Nephron (organoid): ENCODE measurements at regions not wholly inside any gene's neighbourhood (a gene's known extent, or its start where the extent isn't known, plus 50 kb on each side); places are given as distances from the start of the nearest gene placed in this dataset.

Source experiments
- H3K27ac Mint-ChIP-seq, 3 experiments: 2 replicates each; pipeline ENCODE4 v1.8.0; 2020; ENCODE audit warnings: mixed read lengths in 3 of 3, mild to moderate bottlenecking in 2 of 3, moderate library complexity in 1 of 3
- H3K27me3 Mint-ChIP-seq: 2 replicates; pipeline ENCODE4 v1.8.0; 2021; ENCODE audit warnings: low read depth, mild to moderate bottlenecking, moderate library complexity, mixed read lengths
- H3K36me3 Mint-ChIP-seq: 2 replicates; pipeline ENCODE4 v1.8.0; 2020; ENCODE audit warnings: low read depth, mixed read lengths
- H3K4me1 Mint-ChIP-seq: 2 replicates; pipeline ENCODE4 v1.8.0; 2020; ENCODE audit warnings: mixed read lengths
- H3K4me3 Mint-ChIP-seq, 3 experiments: 2 replicates each; pipeline ENCODE4 v1.8.0; 2020; ENCODE audit warnings: mild to moderate bottlenecking in 3 of 3, mixed read lengths in 3 of 3, moderate library complexity in 2 of 3
- H3K9me3 Mint-ChIP-seq: 2 replicates; pipeline ENCODE4 v1.8.0; 2020; ENCODE audit warnings: mixed read lengths
- CTCF ChIP-seq, 3 experiments: fragments of 200-600 bp; sonication (generic); IDR thresholded peaks; one replicate each; pipeline ENCODE4 v1.5.0; 2021; ENCODE audit warnings: antibody characterized with exemption in 3 of 3; ENCODE audit not compliant: unreplicated experiment in 3 of 3

GRCh38 chr6:106003268-106003987, 82.7 kb upstream of the PRDM1 start:
- Mint-ChIP-seq H3K9me3 (no peaks in the 10 kb centered on the region), H3K36me3 (no peaks in the 10 kb centered on the region), H3K4me3 (no peak overlapping the region), H3K27me3 (peaks cover 47% of the 10 kb centered on the region), H3K27ac (no peak overlapping the region), H3K4me1 (no peaks in the 10 kb centered on the region)
- TF ChIP-seq CTCF (IDR thresholded peaks at IDR 0.05; ENCODE audit: unreplicated experiment in 3 of 3): no peak

- H3K27me3 Mint-ChIP-seq: peaks cover 56% of the 10 kb centered on the region
Observed at GRCh38 chr6:106002005-106002404, 84.1 kb upstream of the PRDM1 start.

GRCh38 chr6:106000935-106001334, 85.2 kb upstream of the PRDM1 start:
- Mint-ChIP-seq H3K36me3 (no peaks in the 10 kb centered on the region), H3K9me3 (no peaks in the 10 kb centered on the region), H3K27ac (no peak overlapping the region), H3K4me3 (no peak overlapping the region), H3K4me1 (no peaks in the 10 kb centered on the region), H3K27me3 (peaks cover 66% of the 10 kb centered on the region)
- no peak for TF ChIP-seq CTCF (IDR thresholded peaks at IDR 0.05; ENCODE audit: unreplicated experiment in 3 of 3)

More at GRCh38 chr6:106002005-106002404, 84.1 kb upstream of the PRDM1 start:
- no peak overlapping the region for H3K27ac Mint-ChIP-seq
- no peaks in the 10 kb centered on the region for H3K4me1 Mint-ChIP-seq
- no peak for TF ChIP-seq CTCF (IDR thresholded peaks at IDR 0.05; ENCODE audit: unreplicated experiment in 3 of 3)
- no peaks in the 10 kb centered on the region for H3K36me3 Mint-ChIP-seq
- H3K9me3 Mint-ChIP-seq: no peaks in the 10 kb centered on the region
- no peak overlapping the region for H3K4me3 Mint-ChIP-seq

GRCh38 chr6:105997482-105997881, 88.7 kb upstream of the PRDM1 start:
- no peak overlapping the region for H3K4me3 Mint-ChIP-seq
- peaks cover 85% of the 10 kb centered on the region for H3K27me3 Mint-ChIP-seq
- TF ChIP-seq CTCF (IDR thresholded peaks at IDR 0.05; ENCODE audit: unreplicated experiment in 3 of 3): no peak

GRCh38 chr6:105995391-105995865, 90.7 kb upstream of the PRDM1 start:
- no peaks in the 10 kb centered on the region for H3K9me3 Mint-ChIP-seq
- peaks cover 86% of the 10 kb centered on the region for H3K27me3 Mint-ChIP-seq
- TF ChIP-seq CTCF (IDR thresholded peaks at IDR 0.05; ENCODE audit: unreplicated experiment in 3 of 3): no peak
- H3K27ac Mint-ChIP-seq: no peak overlapping the region
- peaks cover 13% of the 10 kb centered on the region for H3K4me1 Mint-ChIP-seq
- H3K4me3 Mint-ChIP-seq: peak overlapping the region; percentile 78 to 90 (median 80)
- H3K36me3 Mint-ChIP-seq: no peaks in the 10 kb centered on the region

More at GRCh38 chr6:105997482-105997881, 88.7 kb upstream of the PRDM1 start:
- H3K4me1 Mint-ChIP-seq: peaks cover 9% of the 10 kb centered on the region
- no peak overlapping the region for H3K27ac Mint-ChIP-seq
- H3K36me3 Mint-ChIP-seq: no peaks in the 10 kb centered on the region
- H3K9me3 Mint-ChIP-seq: no peaks in the 10 kb centered on the region
